GM12864 (cell line): ENCODE measurements at regions not wholly inside any gene's neighbourhood (a gene's known extent, or its start where the extent isn't known, plus 50 kb on each side); places are given as distances from the start of the nearest gene placed in this dataset.

Experiments
- DNase-seq: peaks from one replicate; pipeline ENCODE4 v3.0.0-alpha.2; 2011; ENCODE audit warnings: low read depth
- H3K4me3 ChIP-seq: 2 replicates; pipeline ENCODE4 v1.5.1; 2011; ENCODE audit warnings: mild to moderate bottlenecking, low read depth, low read length, control low read depth
- CTCF ChIP-seq: IDR thresholded peaks from 2 replicates; pipeline ENCODE4 v1.5.1; 2011; ENCODE audit warnings: low read depth, mild to moderate bottlenecking, moderate library complexity, low read length, control low read depth, inconsistent platforms; ENCODE audit errors: missing control alignments

- H3K4me3 ChIP-seq = no peak overlapping the region
- no peak for DNase-seq
- no peak for TF ChIP-seq CTCF
Measured at GRCh38 chr9:26460624-26461023, 432.0 kb downstream of the CAAP1 start.

- H3K4me3 ChIP-seq = no peak overlapping the region
- DNase-seq = no peak
- no peak for TF ChIP-seq CTCF
Measured at GRCh38 chr9:26459959-26460358, 432.6 kb downstream of the CAAP1 start.

- no peak for TF ChIP-seq CTCF
- no peak overlapping the region for H3K4me3 ChIP-seq
- no peak for DNase-seq
Measured at GRCh38 chr9:26458054-26458453, 434.5 kb downstream of the CAAP1 start.

GRCh38 chr9:26457151-26457550, 435.5 kb downstream of the CAAP1 start:
- TF ChIP-seq CTCF = no peak
- DNase-seq = no peak
- H3K4me3 ChIP-seq = no peak overlapping the region

GRCh38 chr9:26439061-26439624, 453.5 kb downstream of the CAAP1 start:
- no peak for TF ChIP-seq CTCF
- DNase-seq = no peak
- no peak overlapping the region for H3K4me3 ChIP-seq

- no peak overlapping the region for H3K4me3 ChIP-seq
- DNase-seq = no peak
- no peak for TF ChIP-seq CTCF
Measured at GRCh38 chr9:26437056-26437711, 455.4 kb downstream of the CAAP1 start.

GRCh38 chr9:26426551-26427131, 466.0 kb downstream of the CAAP1 start:
- no peak for DNase-seq
- no peak for TF ChIP-seq CTCF
- no peak overlapping the region for H3K4me3 ChIP-seq
